Ishikawa (cell line): ENCODE measurements at regions not wholly inside any gene's neighbourhood (a gene's known extent, or its start where the extent isn't known, plus 50 kb on each side); places are given as distances from the start of the nearest gene placed in this dataset.

Experiments
- EP300 ChIP-seq: IDR thresholded peaks from 2 replicates; pipeline ENCODE4 v1.6.1; 2012; ENCODE audit warnings: borderline replicate concordance
- RAD21 ChIP-seq: IDR thresholded peaks from 2 replicates; pipeline ENCODE4 v1.6.1; 2012; ENCODE audit warnings: low read depth
- TCF12 ChIP-seq: IDR thresholded peaks from 2 replicates; pipeline ENCODE4 v1.6.1; 2012; ENCODE audit warnings: low read depth
- TEAD4 ChIP-seq: IDR thresholded peaks from 2 replicates; pipeline ENCODE4 v1.6.1; 2012

- TF ChIP-seq EP300: no peak
- no peak for TF ChIP-seq TCF12
- TF ChIP-seq TEAD4: no peak
- no peak for TF ChIP-seq RAD21
Measured at GRCh38 chr6:213284-213683, 79.0 kb upstream of the DUSP22 start.
